PC-9 (cell line): ENCODE measurements at regions not wholly inside any gene's neighbourhood (a gene's known extent, or its start where the extent isn't known, plus 50 kb on each side); places are given as distances from the start of the nearest gene placed in this dataset.

Source experiments
- EZH2 ChIP-seq: fragments of 200-600 bp; sonication (generic); IDR thresholded peaks from 2 replicates; pipeline ENCODE4 v1.8.0; 2017; ENCODE audit warnings: antibody characterized with exemption, low read depth
- TF ChIP-seq, protein P1 (sequence below): fragments of 200-600 bp; sonication (generic); conservative IDR thresholded peaks from 2 replicates; pipeline ENCODE4 v1.6.1; 2017; ENCODE audit warnings: mixed run types, antibody characterized with exemption, mild to moderate bottlenecking, moderate library complexity

DNA sequence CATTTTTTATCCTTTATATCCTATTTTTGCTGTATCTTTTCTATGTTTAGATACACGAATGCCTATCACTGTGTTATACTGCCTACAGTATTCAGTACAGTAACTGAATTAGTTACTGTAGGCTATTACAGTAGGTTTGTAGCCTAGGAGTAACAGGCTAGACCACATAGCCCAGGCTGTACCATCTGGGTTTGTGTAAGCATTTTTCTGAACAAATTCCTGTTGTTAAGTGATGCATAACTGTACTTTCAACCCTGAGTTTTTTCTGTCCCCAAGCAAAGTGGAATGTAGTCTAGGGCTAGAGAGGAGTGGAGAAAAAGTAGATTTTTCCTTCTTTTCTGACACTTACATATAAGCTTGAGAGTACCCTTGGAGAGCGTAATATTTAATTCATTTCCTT is 282.1 kb downstream of the HS3ST3B1 start:
- TF ChIP-seq, protein P1, sequence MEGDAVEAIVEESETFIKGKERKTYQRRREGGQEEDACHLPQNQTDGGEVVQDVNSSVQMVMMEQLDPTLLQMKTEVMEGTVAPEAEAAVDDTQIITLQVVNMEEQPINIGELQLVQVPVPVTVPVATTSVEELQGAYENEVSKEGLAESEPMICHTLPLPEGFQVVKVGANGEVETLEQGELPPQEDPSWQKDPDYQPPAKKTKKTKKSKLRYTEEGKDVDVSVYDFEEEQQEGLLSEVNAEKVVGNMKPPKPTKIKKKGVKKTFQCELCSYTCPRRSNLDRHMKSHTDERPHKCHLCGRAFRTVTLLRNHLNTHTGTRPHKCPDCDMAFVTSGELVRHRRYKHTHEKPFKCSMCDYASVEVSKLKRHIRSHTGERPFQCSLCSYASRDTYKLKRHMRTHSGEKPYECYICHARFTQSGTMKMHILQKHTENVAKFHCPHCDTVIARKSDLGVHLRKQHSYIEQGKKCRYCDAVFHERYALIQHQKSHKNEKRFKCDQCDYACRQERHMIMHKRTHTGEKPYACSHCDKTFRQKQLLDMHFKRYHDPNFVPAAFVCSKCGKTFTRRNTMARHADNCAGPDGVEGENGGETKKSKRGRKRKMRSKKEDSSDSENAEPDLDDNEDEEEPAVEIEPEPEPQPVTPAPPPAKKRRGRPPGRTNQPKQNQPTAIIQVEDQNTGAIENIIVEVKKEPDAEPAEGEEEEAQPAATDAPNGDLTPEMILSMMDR: no peak
- TF ChIP-seq EZH2: no peak
